Activated naive CD4-positive, alpha-beta T cell treated with anti-CD3 and anti-CD28 coated beads for 36 hours (primary cell): ENCODE measurements at regions not wholly inside any gene's neighbourhood (a gene's known extent, or its start where the extent isn't known, plus 50 kb on each side); places are given as distances from the start of the nearest gene placed in this dataset.

Experiments used
- CTCF ChIA-PET: fragments of 350-600 bp; sonication (Branson Sonifier 250); formaldehyde crosslinking; loops from one replicate; lab custom pipeline; 2021; ENCODE audit warnings: antibody characterized with exemption; lab: Charles Lee
- DNase-seq: peaks from one replicate; pipeline ENCODE4 v3.0.0-alpha.2; 2020
- H3K27ac Mint-ChIP-seq: one replicate; pipeline ENCODE4 v1.8.0; 2021; ENCODE audit warnings: mild to moderate bottlenecking, mixed read lengths
- H3K27me3 Mint-ChIP-seq: one replicate; pipeline ENCODE4 v1.8.0; 2021; ENCODE audit warnings: low read depth, mixed read lengths
- H3K36me3 Mint-ChIP-seq: one replicate; pipeline ENCODE4 v1.8.0; 2021; ENCODE audit warnings: low read depth, mixed read lengths
- H3K4me1 Mint-ChIP-seq: one replicate; pipeline ENCODE4 v1.8.0; 2021; ENCODE audit warnings: low read depth, mixed read lengths
- H3K4me3 Mint-ChIP-seq: one replicate; pipeline ENCODE4 v1.8.0; 2021; ENCODE audit warnings: mild to moderate bottlenecking, moderate library complexity, mixed read lengths
- H3K9me3 Mint-ChIP-seq: one replicate; pipeline ENCODE4 v1.8.0; 2021; ENCODE audit warnings: mixed read lengths
- intact Hi-C: fragments of 100-400 bp; cut with micrococcal nuclease; formaldehyde crosslinking; loops from one replicate; pipeline ENCODE4 v1.15.1; 2023

GRCh38 chr2:240324312-240325015 lies 111.0 kb upstream of the GPC1 start:
- Mint-ChIP-seq H3K27me3 (no peaks in the 10 kb centered on the region), H3K36me3 (no peaks in the 10 kb centered on the region), H3K9me3 (no peaks in the 10 kb centered on the region), H3K27ac (no peak overlapping the region), H3K4me3 (no peak overlapping the region), H3K4me1 (no peaks in the 10 kb centered on the region)
- intact Hi-C loops: no loop called here
- CTCF ChIA-PET: no interaction called here
- no peak for DNase-seq

GRCh38 chr2:240325016-240326007 lies 110.2 kb upstream of the GPC1 start:
- DNase-seq: no peak
- no peaks in the 10 kb centered on the region for H3K4me1 Mint-ChIP-seq
- no peaks in the 10 kb centered on the region for H3K27me3 Mint-ChIP-seq
- no peak overlapping the region for H3K4me3 Mint-ChIP-seq
- intact Hi-C loops: no loop called here
- CTCF ChIA-PET: no interaction called here
- H3K9me3 Mint-ChIP-seq: no peaks in the 10 kb centered on the region
- H3K36me3 Mint-ChIP-seq: no peaks in the 10 kb centered on the region
- H3K27ac Mint-ChIP-seq: no peak overlapping the region

- Mint-ChIP-seq H3K36me3 (no peaks in the 10 kb centered on the region), H3K27ac (no peak overlapping the region), H3K4me3 (no peak overlapping the region), H3K27me3 (peaks cover under 1% of the 10 kb centered on the region), H3K9me3 (peaks cover 5% of the 10 kb centered on the region), H3K4me1 (no peaks in the 10 kb centered on the region)
- no peak for DNase-seq
- intact Hi-C loops: no loop called here
- CTCF ChIA-PET: no interaction called here
Measured at GRCh38 chr2:240326246-240326645, 109.2 kb upstream of the GPC1 start.

- Mint-ChIP-seq H3K4me3 (no peak overlapping the region), H3K36me3 (no peaks in the 10 kb centered on the region), H3K9me3 (peaks cover 10% of the 10 kb centered on the region), H3K27me3 (peaks cover 2% of the 10 kb centered on the region), H3K4me1 (no peaks in the 10 kb centered on the region), H3K27ac (no peak overlapping the region)
- no peak for DNase-seq
- intact Hi-C loops: no loop called here
- CTCF ChIA-PET: no interaction called here
Measured at GRCh38 chr2:240326886-240327285, 108.6 kb upstream of the GPC1 start.

- Mint-ChIP-seq H3K4me3 (no peak overlapping the region), H3K36me3 (no peaks in the 10 kb centered on the region), H3K4me1 (no peaks in the 10 kb centered on the region), H3K27ac (no peak overlapping the region), H3K9me3 (peaks cover 15% of the 10 kb centered on the region), H3K27me3 (peaks cover 4% of the 10 kb centered on the region)
- intact Hi-C loops: no loop called here
- CTCF ChIA-PET: no interaction called here
- no peak for DNase-seq
Measured at GRCh38 chr2:240327566-240327965, 107.9 kb upstream of the GPC1 start.

GRCh38 chr2:240328526-240328925 lies 106.9 kb upstream of the GPC1 start:
- H3K9me3 Mint-ChIP-seq: peaks cover 15% of the 10 kb centered on the region
- no peak for DNase-seq
- no peak overlapping the region for H3K4me3 Mint-ChIP-seq
- H3K27ac Mint-ChIP-seq: no peak overlapping the region
- H3K36me3 Mint-ChIP-seq: no peaks in the 10 kb centered on the region
- peaks cover 4% of the 10 kb centered on the region for H3K27me3 Mint-ChIP-seq
- CTCF ChIA-PET: no interaction called here
- intact Hi-C loops: no loop called here
- H3K4me1 Mint-ChIP-seq: no peaks in the 10 kb centered on the region

GRCh38 chr2:240329116-240329665 lies 106.3 kb upstream of the GPC1 start:
- peaks cover 15% of the 10 kb centered on the region for H3K9me3 Mint-ChIP-seq
- DNase-seq: no peak
- no peaks in the 10 kb centered on the region for H3K36me3 Mint-ChIP-seq
- no peak overlapping the region for H3K4me3 Mint-ChIP-seq
- intact Hi-C loops: no loop called here
- peaks cover 4% of the 10 kb centered on the region for H3K27me3 Mint-ChIP-seq
- H3K27ac Mint-ChIP-seq: no peak overlapping the region
- H3K4me1 Mint-ChIP-seq: no peaks in the 10 kb centered on the region
- CTCF ChIA-PET: interaction anchor here (0.6 to 1.4 kb wide), 2 partner anchors 29 to 1329 kb away, joined by 3 to 4 read pairs; no protein-coding TSS in a partner anchor

- intact Hi-C loops: no loop called here
Measured at GRCh38 chr2:240329778-240330177, 105.7 kb upstream of the GPC1 start.

GRCh38 chr2:240333985-240334384 lies 101.5 kb upstream of the GPC1 start:
- intact Hi-C loops: no loop called here
- CTCF ChIA-PET: interaction anchor here (0.7 kb wide), 1 partner anchor 37 kb away, joined by 5 read pairs; no protein-coding TSS in a partner anchor

More at GRCh38 chr2:240329778-240330177, 105.7 kb upstream of the GPC1 start:
- Mint-ChIP-seq H3K9me3 (peaks cover 15% of the 10 kb centered on the region), H3K36me3 (no peaks in the 10 kb centered on the region), H3K27ac (no peak overlapping the region), H3K4me1 (no peaks in the 10 kb centered on the region), H3K27me3 (peaks cover 7% of the 10 kb centered on the region), H3K4me3 (no peak overlapping the region)
- CTCF ChIA-PET: interaction anchor here (0.6 to 1.4 kb wide), 2 partner anchors 30 to 1329 kb away, joined by 3 to 4 read pairs; no protein-coding TSS in a partner anchor
- DNase-seq: no peak

GRCh38 chr2:240335061-240335460 lies 100.4 kb upstream of the GPC1 start:
- Mint-ChIP-seq H3K4me1 (no peaks in the 10 kb centered on the region), H3K27ac (no peak overlapping the region), H3K36me3 (no peaks in the 10 kb centered on the region), H3K9me3 (peaks cover 15% of the 10 kb centered on the region), H3K27me3 (peaks cover 24% of the 10 kb centered on the region), H3K4me3 (no peak overlapping the region)
- CTCF ChIA-PET: no interaction called here
- intact Hi-C loops: no loop called here
- DNase-seq: no peak

More at GRCh38 chr2:240333985-240334384, 101.5 kb upstream of the GPC1 start:
- peaks cover 24% of the 10 kb centered on the region for H3K27me3 Mint-ChIP-seq
- no peak overlapping the region for H3K27ac Mint-ChIP-seq
- no peak overlapping the region for H3K4me3 Mint-ChIP-seq
- no peaks in the 10 kb centered on the region for H3K36me3 Mint-ChIP-seq
- H3K9me3 Mint-ChIP-seq: peaks cover 15% of the 10 kb centered on the region
- H3K4me1 Mint-ChIP-seq: no peaks in the 10 kb centered on the region
- DNase-seq: no peak

- no peak for DNase-seq
- Mint-ChIP-seq H3K9me3 (peaks cover 5% of the 10 kb centered on the region), H3K36me3 (no peaks in the 10 kb centered on the region), H3K27ac (no peak overlapping the region), H3K4me3 (no peak overlapping the region), H3K27me3 (peaks cover 23% of the 10 kb centered on the region), H3K4me1 (no peaks in the 10 kb centered on the region)
- CTCF ChIA-PET: no interaction called here
- intact Hi-C loops: no loop called here
Measured at GRCh38 chr2:240336820-240337427, 98.5 kb upstream of the GPC1 start.

GRCh38 chr2:240338274-240338673 lies 97.2 kb upstream of the GPC1 start:
- intact Hi-C loops: no loop called here
- Mint-ChIP-seq H3K27me3 (peaks cover 21% of the 10 kb centered on the region), H3K27ac (no peak overlapping the region), H3K36me3 (no peaks in the 10 kb centered on the region), H3K9me3 (no peaks in the 10 kb centered on the region), H3K4me1 (no peaks in the 10 kb centered on the region), H3K4me3 (no peak overlapping the region)
- CTCF ChIA-PET: no interaction called here
- no peak for DNase-seq
